AG10803 (cell line): ENCODE measurements at regions not wholly inside any gene's neighbourhood (a gene's known extent, or its start where the extent isn't known, plus 50 kb on each side); places are given as distances from the start of the nearest gene placed in this dataset.
A peak's percentile ranks its signal among the peaks of the same experiment; 100 is the strongest.
"Not testable (repeated sequence)": the region's sequence is repeated elsewhere in the genome, so short reads cannot be mapped to it uniquely, and the experiment has no call there.

Experiments
- DNase-seq: peaks from one replicate; pipeline ENCODE4 v3.0.0; 2010; ENCODE audit warnings: low read depth
- H3K4me3 ChIP-seq: 2 replicates; pipeline ENCODE4 v1.5.1; 2011; ENCODE audit warnings: mild to moderate bottlenecking, low read length, control low read depth
- CTCF ChIP-seq: conservative IDR thresholded peaks from 2 replicates; pipeline ENCODE4 v1.5.1; 2011; ENCODE audit warnings: mild to moderate bottlenecking, low read length, control low read depth, inconsistent platforms

GRCh38 chr16:9014389-9014788 is 50.7 kb upstream of the USP7 start:
- no peak for DNase-seq
- no peak for TF ChIP-seq CTCF
- no peak overlapping the region for H3K4me3 ChIP-seq

GRCh38 chr16:9015489-9015888 is 51.8 kb upstream of the USP7 start:
- H3K4me3 ChIP-seq, result no peak overlapping the region
- no peak for DNase-seq
- no peak for TF ChIP-seq CTCF

- DNase-seq, result not testable (repeated sequence)
Measured at GRCh38 chr16:9016005-9016404, 52.3 kb upstream of the USP7 start.

GRCh38 chr16:9016824-9017223 is 53.1 kb upstream of the USP7 start:
- no peak overlapping the region for H3K4me3 ChIP-seq
- no peak for TF ChIP-seq CTCF
- DNase-seq, result no peak

More at GRCh38 chr16:9016005-9016404, 52.3 kb upstream of the USP7 start:
- H3K4me3 ChIP-seq, result not testable (repeated sequence)

GRCh38 chr16:9027070-9027799 is 63.5 kb upstream of the USP7 start:
- TF ChIP-seq CTCF, result no peak
- no peak for DNase-seq
- no peak overlapping the region for H3K4me3 ChIP-seq

- not testable (repeated sequence) for DNase-seq, H3K4me3 ChIP-seq
Measured at GRCh38 chr16:9028491-9028890, 63.0 kb upstream of the HAPSTR1 start.

- TF ChIP-seq CTCF, result no peak
- no peak overlapping the region for H3K4me3 ChIP-seq
- no peak for DNase-seq
Measured at GRCh38 chr16:9031107-9031506, 60.3 kb upstream of the HAPSTR1 start.

- TF ChIP-seq CTCF, result peak; percentile 75
- H3K4me3 ChIP-seq, result no peak overlapping the region
- peak; percentile 75 for DNase-seq
Measured at GRCh38 chr16:9033125-9033830, 58.2 kb upstream of the HAPSTR1 start.
